ENCODE measurements at regions not wholly inside any gene's neighbourhood (a gene's known extent, or its start where the extent isn't known, plus 50 kb on each side); places are given as distances from the start of the nearest gene placed in this dataset.

DNA sequence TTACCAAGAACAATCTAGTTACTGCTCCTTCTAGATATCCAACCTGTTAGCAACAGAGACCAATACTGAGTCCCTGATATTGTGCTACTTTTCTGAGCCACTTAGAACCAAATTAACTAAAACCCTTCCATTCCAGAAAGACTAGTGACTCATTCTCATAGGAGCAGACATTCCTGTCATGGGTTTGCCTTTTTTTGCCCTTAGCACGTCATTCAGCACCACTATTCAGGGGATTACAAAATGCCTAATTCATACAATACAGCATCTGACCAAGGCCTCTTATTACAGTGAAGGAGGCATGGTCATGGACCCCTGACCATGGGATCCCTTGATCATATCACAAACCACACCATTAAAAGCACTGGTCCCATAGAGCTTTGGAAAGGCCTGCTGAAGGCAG, 123.8 kb upstream of the CXCL13 start:
- TF ChIP-seq, protein P1, sequence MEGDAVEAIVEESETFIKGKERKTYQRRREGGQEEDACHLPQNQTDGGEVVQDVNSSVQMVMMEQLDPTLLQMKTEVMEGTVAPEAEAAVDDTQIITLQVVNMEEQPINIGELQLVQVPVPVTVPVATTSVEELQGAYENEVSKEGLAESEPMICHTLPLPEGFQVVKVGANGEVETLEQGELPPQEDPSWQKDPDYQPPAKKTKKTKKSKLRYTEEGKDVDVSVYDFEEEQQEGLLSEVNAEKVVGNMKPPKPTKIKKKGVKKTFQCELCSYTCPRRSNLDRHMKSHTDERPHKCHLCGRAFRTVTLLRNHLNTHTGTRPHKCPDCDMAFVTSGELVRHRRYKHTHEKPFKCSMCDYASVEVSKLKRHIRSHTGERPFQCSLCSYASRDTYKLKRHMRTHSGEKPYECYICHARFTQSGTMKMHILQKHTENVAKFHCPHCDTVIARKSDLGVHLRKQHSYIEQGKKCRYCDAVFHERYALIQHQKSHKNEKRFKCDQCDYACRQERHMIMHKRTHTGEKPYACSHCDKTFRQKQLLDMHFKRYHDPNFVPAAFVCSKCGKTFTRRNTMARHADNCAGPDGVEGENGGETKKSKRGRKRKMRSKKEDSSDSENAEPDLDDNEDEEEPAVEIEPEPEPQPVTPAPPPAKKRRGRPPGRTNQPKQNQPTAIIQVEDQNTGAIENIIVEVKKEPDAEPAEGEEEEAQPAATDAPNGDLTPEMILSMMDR (IDR thresholded peaks at IDR 0.05): no peak
- TF ChIP-seq POLR2AphosphoS5 (IDR thresholded peaks at IDR 0.05; ENCODE audit: low read depth, low read length): no peak
- TF ChIP-seq, protein P2, sequence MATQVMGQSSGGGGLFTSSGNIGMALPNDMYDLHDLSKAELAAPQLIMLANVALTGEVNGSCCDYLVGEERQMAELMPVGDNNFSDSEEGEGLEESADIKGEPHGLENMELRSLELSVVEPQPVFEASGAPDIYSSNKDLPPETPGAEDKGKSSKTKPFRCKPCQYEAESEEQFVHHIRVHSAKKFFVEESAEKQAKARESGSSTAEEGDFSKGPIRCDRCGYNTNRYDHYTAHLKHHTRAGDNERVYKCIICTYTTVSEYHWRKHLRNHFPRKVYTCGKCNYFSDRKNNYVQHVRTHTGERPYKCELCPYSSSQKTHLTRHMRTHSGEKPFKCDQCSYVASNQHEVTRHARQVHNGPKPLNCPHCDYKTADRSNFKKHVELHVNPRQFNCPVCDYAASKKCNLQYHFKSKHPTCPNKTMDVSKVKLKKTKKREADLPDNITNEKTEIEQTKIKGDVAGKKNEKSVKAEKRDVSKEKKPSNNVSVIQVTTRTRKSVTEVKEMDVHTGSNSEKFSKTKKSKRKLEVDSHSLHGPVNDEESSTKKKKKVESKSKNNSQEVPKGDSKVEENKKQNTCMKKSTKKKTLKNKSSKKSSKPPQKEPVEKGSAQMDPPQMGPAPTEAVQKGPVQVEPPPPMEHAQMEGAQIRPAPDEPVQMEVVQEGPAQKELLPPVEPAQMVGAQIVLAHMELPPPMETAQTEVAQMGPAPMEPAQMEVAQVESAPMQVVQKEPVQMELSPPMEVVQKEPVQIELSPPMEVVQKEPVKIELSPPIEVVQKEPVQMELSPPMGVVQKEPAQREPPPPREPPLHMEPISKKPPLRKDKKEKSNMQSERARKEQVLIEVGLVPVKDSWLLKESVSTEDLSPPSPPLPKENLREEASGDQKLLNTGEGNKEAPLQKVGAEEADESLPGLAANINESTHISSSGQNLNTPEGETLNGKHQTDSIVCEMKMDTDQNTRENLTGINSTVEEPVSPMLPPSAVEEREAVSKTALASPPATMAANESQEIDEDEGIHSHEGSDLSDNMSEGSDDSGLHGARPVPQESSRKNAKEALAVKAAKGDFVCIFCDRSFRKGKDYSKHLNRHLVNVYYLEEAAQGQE (IDR thresholded peaks at IDR 0.05; ENCODE audit: insufficient read depth in 1 of 2, low read depth in 2 of 2, low read length in 1 of 2): no peak
- no peak for TF ChIP-seq SIN3A (IDR thresholded peaks at IDR 0.05; ENCODE audit: borderline replicate concordance, insufficient read depth, low read depth, low read length)
- no peak for TF ChIP-seq TCF7L2 (IDR thresholded peaks at IDR 0.05; ENCODE audit: low read depth, low read length)

Data from Panc1 (cell line).